Esophagus squamous epithelium (tissue), 5 donors: ENCODE measurements at regions not wholly inside any gene's neighbourhood (a gene's known extent, or its start where the extent isn't known, plus 50 kb on each side); places are given as distances from the start of the nearest gene placed in this dataset.

Experiments used
- DNase-seq: peaks from one replicate; lab custom pipeline; 2025; lab: John Stamatoyannopoulos, UW
- H3K27ac ChIP-seq, 4 donors: fragments of 200-600 bp; sonication (generic); one replicate each; pipeline ENCODE4 v1.5.1; 2016 to 2019; ENCODE audit warnings: mild to moderate bottlenecking in 1 of 4
- H3K27me3 ChIP-seq, 4 donors: fragments of 200-600 bp; sonication (generic); 1 replicate in 3 of 4; 2 replicates in 1 of 4; pipeline versions ENCODE4 v1.5.1 to v1.6.0; 2017 to 2021; ENCODE audit warnings: antibody characterized with exemption in 1 of 4
- H3K36me3 ChIP-seq, 3 donors: fragments of 200-600 bp; sonication (generic); one replicate each; pipeline ENCODE4 v1.5.1; 2016 to 2019
- H3K4me1 ChIP-seq, 3 donors: fragments of 200-600 bp; sonication (generic); one replicate each; pipeline ENCODE4 v1.5.1; 2017 to 2019
- H3K4me3 ChIP-seq, 4 donors: fragments of 200-600 bp; sonication (generic); 1 replicate in 3 of 4; 2 replicates in 1 of 4; pipeline ENCODE4 v1.5.1; 2016 to 2019; ENCODE audit warnings: mild to moderate bottlenecking in 2 of 4, moderate library complexity in 1 of 4
- H3K9me3 ChIP-seq, 3 donors: fragments of 200-600 bp; sonication (generic); one replicate each; pipeline ENCODE4 v1.5.1; 2016 to 2019
- POLR2A ChIP-seq, 4 donors: fragments of 450-650 bp; IDR thresholded peaks; one replicate each; pipeline ENCODE4 v1.6.1; 2017; ENCODE audit warnings: antibody characterized with exemption in 4 of 4, mild to moderate bottlenecking in 4 of 4, moderate library complexity in 3 of 4
- WGBS, 2 donors: methylation state at CpG; one replicate each; pipeline ENCODE4 v1.1.5; 2018; 5-methylcytosine and 5-hydroxymethylcytosine counted together
- intact Hi-C: fragments of 100-400 bp; cut with DNase I; formaldehyde crosslinking; loops from one replicate; pipeline ENCODE4 v1.15.0; 2022
- TF ChIP-seq, protein P1 (sequence below), 6 experiments: fragments of 450-650 bp in 4 of 6; fragments of 200-600 bp in 2 of 6; sonication (generic) in 2 of 6; IDR thresholded peaks; one replicate each; pipeline ENCODE4 v1.5.1; 2016 to 2019; ENCODE audit warnings: antibody characterized with exemption in 6 of 6, mild to moderate bottlenecking in 4 of 6, moderate library complexity in 4 of 6
- donor health status: DM: yes; HTN: yes; CAD: no.

GRCh38 chr2:59005836-59006615, 764.9 kb upstream of the FANCL start:
- Histone ChIP-seq H3K4me3 (no peak overlapping the region), H3K9me3 (no peaks in the 10 kb centered on the region), H3K27ac (no peak overlapping the region), H3K36me3 (no peaks in the 10 kb centered on the region), H3K27me3 (no peaks in the 10 kb centered on the region), H3K4me1 (no peaks in the 10 kb centered on the region)
- no peak for DNase-seq
- intact Hi-C loops, result no loop called here
- 70 to 80% methylated on average over 5 of the region's 5 CpGs for WGBS, 2 donors
- TF ChIP-seq, protein P1, sequence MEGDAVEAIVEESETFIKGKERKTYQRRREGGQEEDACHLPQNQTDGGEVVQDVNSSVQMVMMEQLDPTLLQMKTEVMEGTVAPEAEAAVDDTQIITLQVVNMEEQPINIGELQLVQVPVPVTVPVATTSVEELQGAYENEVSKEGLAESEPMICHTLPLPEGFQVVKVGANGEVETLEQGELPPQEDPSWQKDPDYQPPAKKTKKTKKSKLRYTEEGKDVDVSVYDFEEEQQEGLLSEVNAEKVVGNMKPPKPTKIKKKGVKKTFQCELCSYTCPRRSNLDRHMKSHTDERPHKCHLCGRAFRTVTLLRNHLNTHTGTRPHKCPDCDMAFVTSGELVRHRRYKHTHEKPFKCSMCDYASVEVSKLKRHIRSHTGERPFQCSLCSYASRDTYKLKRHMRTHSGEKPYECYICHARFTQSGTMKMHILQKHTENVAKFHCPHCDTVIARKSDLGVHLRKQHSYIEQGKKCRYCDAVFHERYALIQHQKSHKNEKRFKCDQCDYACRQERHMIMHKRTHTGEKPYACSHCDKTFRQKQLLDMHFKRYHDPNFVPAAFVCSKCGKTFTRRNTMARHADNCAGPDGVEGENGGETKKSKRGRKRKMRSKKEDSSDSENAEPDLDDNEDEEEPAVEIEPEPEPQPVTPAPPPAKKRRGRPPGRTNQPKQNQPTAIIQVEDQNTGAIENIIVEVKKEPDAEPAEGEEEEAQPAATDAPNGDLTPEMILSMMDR (IDR thresholded peaks at IDR 0.05), result no peak
- no peak for TF ChIP-seq POLR2A (IDR thresholded peaks at IDR 0.05)

DNA sequence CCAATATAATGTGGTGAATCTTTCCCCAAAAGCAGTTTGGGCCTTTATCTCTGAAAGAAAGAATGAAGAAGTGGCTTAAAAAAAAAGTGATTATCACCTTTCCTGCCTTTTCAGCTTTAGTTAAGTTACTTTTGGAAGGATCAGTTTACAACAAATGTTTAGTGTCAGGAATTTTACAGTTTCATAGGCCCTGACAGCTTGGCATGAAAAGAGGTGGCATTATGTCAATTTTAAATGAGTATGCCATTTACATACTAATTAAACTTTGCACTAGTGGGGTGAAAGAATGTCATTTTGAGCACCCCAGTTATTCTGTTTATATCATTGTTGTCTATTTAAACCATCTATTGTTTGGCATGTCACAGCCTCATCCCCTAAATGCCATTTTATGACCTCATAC, 763.5 kb upstream of the FANCL start:
- TF ChIP-seq, protein P1 (IDR thresholded peaks at IDR 0.05), result no peak
- no peaks in the 10 kb centered on the region for H3K9me3 ChIP-seq

GRCh38 chr2:59000796-59001195, 759.7 kb upstream of the FANCL start:
- intact Hi-C loops, result no loop called here
- Histone ChIP-seq H3K27ac (no peak overlapping the region), H3K27me3 (no peaks in the 10 kb centered on the region), H3K36me3 (no peaks in the 10 kb centered on the region), H3K4me3 (no peak overlapping the region), H3K9me3 (no peaks in the 10 kb centered on the region), H3K4me1 (no peaks in the 10 kb centered on the region)
- WGBS, 2 donors, result 30 to 33% methylated on average over 2 of the region's 2 CpGs
- DNase-seq, result no peak
- TF ChIP-seq POLR2A (IDR thresholded peaks at IDR 0.05), result no peak
- TF ChIP-seq, protein P1 (IDR thresholded peaks at IDR 0.05), result no peak

More for the DNA sequence above, 763.5 kb upstream of the FANCL start:
- H3K4me3 ChIP-seq, result no peak overlapping the region
- no peak overlapping the region for H3K27ac ChIP-seq
- H3K4me1 ChIP-seq, result no peaks in the 10 kb centered on the region
- intact Hi-C loops, result no loop called here
- DNase-seq, result no peak
- H3K36me3 ChIP-seq, result no peaks in the 10 kb centered on the region
- H3K27me3 ChIP-seq, result no peaks in the 10 kb centered on the region

GRCh38 chr2:58992062-58992706, 751.1 kb upstream of the FANCL start:
- Histone ChIP-seq H3K36me3 (no peaks in the 10 kb centered on the region), H3K9me3 (no peaks in the 10 kb centered on the region), H3K4me1 (no peaks in the 10 kb centered on the region), H3K27ac (no peak overlapping the region), H3K4me3 (no peak overlapping the region), H3K27me3 (no peaks in the 10 kb centered on the region)
- TF ChIP-seq, protein P1 (IDR thresholded peaks at IDR 0.05), result no peak
- no peak for TF ChIP-seq POLR2A (IDR thresholded peaks at IDR 0.05)
- intact Hi-C loops, result no loop called here
- 24 to 43% methylated on average over 4 of the region's 4 CpGs for WGBS, 2 donors
- DNase-seq, result no peak

GRCh38 chr2:58991357-58991756, 750.2 kb upstream of the FANCL start:
- Histone ChIP-seq H3K9me3 (no peaks in the 10 kb centered on the region), H3K4me3 (no peak overlapping the region), H3K27me3 (no peaks in the 10 kb centered on the region), H3K27ac (no peak overlapping the region), H3K4me1 (no peaks in the 10 kb centered on the region), H3K36me3 (no peaks in the 10 kb centered on the region)
- intact Hi-C loops, result no loop called here
- TF ChIP-seq POLR2A (IDR thresholded peaks at IDR 0.05), result no peak
- TF ChIP-seq, protein P1 (IDR thresholded peaks at IDR 0.05), result no peak
- 59 to 70% methylated on average over 5 of the region's 5 CpGs for WGBS, 2 donors
- no peak for DNase-seq
